ENCODE measurements at regions not wholly inside any gene's neighbourhood (a gene's known extent, or its start where the extent isn't known, plus 50 kb on each side); places are given as distances from the start of the nearest gene placed in this dataset.
"Not testable (repeated sequence)": the region's sequence is repeated elsewhere in the genome, so short reads cannot be mapped to it uniquely, and the experiment has no call there.

DNA sequence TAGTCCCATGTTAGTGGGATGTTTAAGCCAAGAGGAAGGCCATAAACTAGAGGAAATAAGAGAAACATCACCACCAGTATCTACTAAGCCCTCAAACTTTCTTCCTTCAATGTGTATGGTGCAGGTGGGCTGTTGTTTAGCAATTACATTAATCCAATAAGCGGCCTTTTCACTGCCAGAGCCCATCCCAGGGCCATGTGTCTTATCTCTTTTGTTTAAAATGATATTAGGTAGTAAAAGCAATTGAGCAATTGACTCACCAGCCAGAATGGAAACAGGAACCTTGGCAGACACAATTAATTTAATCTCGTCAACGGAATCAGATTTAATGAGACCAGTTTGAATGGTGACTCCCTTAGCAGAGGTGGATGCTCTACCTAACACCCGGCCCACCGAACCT, 1503.5 kb downstream of the UQCRFS1 start:
- no peak for DNase-seq

DNA sequence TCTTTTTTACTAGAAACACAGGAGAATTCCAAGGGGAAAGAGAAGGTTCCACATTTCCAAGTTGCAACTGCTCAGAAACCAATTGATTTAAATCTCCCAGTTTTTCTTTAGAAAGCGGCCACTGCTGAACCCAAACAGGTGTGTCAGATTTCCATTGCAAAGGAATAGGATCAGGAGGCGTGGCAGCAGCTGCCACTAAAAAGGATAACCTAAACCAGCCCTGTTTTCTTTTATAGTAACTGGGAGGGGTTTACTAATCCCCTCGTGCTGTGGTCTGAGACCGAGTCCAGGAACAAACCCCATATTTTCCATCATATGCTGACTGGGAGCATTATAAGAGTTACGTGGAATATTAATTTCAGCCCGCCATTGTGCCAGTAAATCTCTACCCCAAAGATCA, 1504.0 kb downstream of the UQCRFS1 start:
- DNase-seq: not testable (repeated sequence)

DNA sequence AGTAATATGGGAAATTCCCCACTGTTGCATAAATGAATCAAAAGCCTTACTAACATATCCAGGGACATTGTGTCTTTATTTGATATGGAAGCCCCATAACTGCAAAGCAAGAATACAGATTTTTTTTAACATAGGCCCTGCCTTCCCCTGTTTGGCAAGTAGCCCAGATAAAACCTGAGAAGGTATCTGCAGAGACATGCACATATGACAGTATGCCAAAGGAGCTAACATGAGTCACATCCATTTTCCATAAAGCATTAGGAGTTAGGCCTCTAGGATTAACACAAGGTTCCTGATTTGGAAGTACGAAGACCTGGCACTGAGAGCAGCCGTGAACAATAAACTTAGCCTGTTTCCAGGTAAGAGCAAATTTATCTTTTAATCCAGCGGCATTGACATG, 1505.9 kb downstream of the UQCRFS1 start:
- DNase-seq: not testable (repeated sequence)

DNA sequence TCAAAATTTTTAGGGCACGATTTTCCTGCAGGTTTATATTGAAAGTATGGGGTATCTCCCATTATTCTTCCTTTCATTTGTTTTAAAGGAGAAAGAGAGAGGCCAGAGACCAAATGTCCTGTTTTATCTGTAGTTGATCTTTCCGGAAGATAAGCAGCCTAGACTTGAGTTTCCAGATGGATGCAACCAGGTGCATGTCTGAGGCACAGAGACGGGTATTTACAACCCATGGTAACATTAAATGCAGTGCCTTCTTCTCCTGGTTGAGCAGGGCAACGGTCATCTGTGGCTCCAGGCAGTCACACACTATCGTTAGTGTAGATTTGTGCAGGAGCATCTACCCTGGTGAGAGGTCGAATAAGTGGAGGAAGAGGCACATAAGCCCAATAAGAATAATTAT, 1507.1 kb downstream of the UQCRFS1 start:
- DNase-seq: no peak

DNA sequence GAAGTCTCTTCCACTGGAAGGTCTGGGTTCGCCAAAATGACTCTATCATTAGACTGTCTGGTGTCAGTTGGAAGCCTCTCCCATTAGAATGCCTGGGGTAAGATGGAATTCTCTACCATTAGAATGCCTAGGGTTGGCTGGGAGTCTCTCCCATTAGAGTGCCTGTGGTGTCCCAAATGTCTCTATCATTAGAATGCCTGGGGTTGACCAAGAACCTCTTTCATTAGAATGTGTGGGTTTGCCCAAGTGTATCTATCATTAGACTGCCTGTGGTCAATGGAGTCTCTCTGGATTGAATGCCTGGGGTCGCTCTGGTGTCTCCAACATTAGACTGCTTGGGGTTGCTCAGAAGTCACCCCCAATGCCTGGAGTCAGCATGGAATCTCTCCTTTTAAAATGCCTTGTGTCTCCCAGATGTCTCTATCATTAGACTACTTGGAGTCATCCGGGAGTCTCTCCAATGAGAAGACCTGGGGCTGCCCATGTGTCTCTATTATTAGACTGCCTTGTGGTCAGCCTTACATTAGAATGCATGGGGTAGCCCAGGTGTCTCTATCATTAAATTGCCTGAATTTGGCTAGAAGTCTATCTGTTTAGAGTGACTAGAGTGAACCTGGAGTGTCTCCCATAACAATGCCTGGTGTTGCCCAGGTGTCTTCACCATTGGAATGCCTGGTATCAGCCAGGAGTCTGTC, 1518.4 kb downstream of the UQCRFS1 start:
- DNase-seq: no peak

DNA sequence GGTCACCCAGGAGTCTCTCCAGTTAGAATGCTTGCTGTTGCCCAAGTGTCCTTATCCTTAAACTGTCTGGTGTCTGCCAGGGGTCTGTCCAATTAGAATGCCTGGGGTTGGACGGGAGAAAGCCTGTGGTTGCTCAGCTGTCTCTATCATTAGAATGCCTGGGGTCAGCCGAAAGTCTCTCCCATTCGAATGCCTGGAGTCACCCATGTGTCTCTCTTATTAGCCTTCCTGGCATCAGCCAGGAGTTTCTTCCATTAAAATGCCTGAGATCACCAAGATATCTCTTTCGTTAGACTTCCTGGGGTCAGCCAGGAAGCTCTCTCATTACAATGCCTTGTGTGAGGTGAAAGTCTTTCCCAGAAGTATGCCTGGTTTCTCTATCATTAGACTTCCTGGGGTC, 1521.0 kb downstream of the UQCRFS1 start:
- no peak for DNase-seq

DNA sequence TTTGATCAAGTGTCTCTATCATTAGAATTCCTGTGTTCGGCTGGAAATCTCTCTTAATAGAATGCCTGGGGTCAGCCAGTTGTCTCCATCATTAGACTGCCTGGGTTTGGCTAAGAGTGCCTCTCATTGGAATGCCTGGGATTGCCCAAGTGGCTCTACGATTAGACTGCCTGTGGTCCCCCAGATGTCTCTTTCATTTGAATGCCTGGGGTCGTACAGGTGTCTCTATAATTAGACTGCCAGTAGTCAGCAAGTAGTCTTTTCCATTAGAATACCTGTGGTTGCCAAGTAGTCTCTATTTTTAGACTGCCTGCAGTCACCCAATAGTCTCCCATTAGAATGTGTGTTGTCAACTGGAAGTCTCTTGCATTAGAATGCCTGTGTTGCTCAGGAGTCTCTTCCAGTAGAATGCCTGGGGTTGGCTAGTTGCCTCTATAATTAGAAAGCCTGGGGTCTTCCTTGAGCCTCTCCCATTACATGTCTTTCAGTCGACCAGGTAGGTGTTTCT, 1523.2 kb downstream of the UQCRFS1 start:
- no peak for DNase-seq

DNA sequence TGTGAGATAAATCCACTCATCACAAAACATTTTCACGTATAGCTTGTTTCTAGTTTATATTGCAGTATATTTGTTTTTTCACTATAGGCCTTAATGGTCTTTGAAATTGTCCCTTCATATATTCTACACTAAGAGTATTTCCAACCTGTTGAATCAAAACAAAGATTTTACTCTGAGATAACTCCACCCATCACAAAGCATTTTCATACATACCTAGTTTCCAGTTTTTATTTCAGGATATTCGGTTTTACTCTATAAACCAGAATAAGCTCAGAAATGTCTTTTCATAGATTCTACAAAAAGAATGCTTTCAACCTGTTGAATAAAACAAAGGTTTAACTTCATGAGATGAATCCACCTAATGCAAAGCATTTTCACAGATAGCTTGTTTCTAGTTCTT, 1528.7 kb downstream of the UQCRFS1 start:
- DNase-seq: no peak

DNA sequence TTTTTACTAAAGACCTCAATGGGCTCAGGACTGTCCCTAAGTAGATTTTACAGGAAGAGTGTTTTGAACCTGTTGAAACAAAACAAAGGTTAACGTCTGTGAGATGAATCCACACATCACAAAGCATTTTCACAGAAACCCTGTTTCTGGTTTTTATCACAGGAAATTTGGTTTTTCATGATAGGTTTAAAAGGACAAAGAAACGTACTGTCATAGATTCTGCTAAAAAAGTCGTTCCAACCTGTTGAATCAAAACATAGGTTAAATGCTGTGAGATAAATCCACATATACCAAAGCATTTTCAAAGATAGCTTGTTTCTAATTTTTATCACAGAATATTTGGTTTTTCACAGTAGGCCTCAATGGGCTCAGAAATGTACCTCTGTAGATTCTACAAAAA, 1531.0 kb downstream of the UQCRFS1 start:
- DNase-seq: no peak

DNA sequence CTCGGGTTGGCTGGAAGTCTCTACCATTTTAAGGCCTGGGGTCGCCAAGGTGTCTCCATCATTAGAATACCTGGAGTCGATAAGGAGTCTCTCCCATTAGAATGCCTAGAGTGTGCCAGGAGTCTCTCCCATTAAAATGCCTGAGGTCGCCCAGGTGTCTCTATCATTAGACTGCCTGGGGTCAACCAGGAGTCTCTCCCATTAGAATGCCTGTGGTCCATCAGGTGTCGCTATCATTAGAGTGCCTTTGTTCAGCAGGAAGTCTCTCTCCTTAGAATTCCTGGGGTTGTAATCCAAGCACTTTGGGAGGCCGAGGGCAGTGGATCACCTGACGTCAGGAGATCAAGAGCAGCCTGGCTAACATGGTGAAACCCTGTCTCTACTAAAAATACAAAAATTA, 1533.0 kb downstream of the UQCRFS1 start:
- DNase-seq: no peak

DNA sequence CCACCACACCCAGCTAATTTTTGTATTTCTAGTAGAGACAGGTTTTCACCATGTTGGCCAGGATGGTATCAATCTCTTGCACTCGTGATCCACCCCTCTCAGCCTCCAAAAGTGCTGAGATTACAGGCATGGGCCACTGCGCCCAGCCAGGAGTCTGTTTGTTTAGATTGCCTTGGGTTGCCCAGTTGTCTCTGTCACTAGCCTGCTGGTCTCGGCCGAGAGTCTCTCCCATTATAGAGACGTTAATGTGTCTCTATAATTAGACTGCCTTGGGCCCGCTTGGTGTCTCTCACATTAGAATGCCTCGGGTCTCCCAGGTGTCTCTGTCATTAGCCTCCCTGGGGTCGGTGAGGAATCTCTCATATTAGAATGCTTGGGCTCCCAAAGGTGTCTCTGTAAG, 1533.6 kb downstream of the UQCRFS1 start:
- DNase-seq: no peak

DNA sequence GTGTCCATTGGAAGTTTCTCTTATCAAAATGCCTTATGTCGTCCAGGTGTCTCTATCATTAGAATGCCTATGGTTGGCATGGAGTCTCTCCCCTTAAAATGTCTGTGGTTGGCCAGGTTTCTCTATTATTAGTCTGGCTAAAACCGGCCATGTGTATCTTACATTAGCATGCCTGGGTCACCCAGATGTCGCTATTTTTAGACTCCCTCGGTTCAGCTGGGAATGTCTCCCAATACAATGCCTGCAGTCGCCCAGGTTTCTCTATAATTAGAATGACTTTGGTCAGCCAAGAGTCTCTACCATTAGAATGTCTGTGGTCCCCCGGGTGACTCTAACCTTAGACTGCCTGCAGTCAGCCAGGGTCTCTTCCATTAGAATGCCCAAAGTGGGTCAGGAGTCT, 1536.1 kb downstream of the UQCRFS1 start:
- DNase-seq: no peak

DNA sequence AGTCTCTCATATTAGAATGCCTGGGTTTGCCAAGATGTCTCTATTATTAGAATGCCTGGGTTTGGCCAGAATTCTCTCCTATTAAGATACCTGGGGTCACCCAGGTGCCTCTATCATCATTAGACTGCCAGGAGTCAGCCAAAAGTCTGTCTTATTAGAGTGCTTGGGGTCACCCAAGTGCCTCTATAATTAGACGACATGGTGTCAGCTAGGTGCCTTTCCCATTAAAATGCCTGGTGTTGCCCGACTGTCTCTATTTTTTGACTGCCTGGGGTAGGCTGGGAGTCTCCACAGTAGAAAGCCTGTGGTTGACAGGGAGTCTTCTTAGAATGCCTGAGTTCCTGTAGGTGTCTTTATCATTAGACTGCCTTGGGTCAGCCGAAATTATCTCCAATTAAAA, 1536.6 kb downstream of the UQCRFS1 start:
- DNase-seq: no peak

DNA sequence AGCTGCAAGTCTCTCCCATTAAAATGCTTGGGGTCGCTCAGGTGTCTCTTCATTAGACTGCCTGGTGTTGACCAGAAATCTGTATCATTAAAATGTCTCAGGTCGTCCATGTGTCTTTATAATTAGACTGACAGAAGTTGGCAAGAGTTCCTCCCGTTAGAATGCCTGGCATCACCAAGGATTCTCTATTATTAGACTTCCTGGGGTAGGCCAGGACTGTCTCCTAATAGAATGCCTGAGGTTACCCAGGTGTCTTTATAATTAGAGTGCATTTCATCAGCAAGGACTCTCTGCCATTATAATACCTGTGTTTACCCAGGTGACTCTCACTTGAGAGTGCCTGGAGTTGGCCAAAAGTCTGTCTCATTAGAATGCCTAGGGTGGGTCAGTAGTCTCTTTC, 1537.2 kb downstream of the UQCRFS1 start:
- no peak for DNase-seq

DNA sequence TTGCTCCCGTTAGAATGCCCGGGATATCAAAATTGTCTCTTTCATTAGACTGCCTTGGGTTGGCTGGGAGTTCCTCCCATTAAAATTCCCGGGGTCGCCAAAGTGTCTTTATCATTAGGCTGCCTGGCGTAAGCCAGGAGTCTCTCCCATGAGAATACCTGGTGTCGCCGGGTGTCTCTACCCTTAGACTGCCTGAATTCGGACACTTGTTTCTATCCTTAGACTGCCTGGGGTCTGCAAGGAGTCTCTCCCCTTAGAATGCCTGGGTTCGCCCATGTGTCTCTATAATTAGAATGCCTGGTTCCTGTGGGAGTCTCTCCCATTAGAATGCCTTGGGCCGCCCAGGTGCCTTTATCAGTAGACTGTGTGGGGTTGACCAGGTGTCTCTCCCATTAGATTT, 1538.2 kb downstream of the UQCRFS1 start:
- DNase-seq: no peak

DNA sequence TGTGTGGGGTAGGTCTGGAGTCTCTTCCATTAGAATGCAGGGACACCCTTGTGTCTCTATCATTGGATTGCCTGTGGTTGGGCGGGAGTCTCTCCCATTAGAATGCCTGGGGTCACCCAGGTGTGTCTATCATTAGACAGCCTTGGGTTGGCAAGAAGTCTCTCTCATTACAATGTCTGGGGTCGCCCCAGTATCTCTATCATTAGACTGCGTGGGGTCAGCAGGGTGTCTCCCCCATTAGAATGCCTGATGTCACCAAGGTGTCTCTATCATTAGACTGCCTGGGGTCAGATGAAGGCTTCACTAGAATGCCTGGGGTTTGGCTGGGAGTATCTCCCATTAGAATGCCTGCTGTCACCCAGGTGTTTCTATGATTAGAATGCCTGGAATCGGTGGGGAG, 1539.0 kb downstream of the UQCRFS1 start:
- DNase-seq: no peak

DNA sequence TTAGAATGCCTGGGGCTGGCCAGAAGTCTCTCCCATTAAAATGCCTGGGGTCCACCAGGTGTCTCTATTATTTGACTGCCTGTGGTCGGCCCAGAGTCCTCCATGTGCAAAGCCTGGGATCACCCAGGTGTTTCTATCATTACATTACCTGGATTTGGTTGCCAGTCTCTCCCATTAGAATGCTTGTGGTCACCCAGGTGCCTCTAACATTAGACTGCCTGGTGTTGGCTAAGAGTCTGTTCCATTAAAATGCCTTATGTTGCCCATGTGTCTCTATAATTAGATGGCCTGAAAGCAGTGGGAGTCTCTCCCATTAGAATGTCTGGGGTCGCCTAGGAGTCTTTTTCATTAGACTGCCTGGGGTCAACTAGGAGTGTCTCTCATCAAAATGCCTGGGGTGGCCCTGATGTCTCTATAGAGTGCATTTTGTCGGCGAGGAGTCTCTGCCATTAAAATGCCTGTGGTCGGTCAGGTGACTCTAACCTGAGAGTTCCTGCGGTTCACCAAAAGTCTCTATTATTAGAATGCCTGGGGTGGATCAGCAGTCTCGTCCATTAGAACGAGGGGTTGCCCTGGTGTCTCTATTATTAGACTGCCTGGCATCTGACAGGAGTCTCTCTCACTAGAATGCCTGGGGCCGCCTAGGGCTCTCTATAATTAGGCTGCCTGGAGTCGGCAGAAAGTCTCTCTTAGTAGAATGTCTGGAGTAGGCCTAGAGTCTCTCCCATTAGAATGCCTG, 1540.5 kb downstream of the UQCRFS1 start:
- no peak for DNase-seq

DNA sequence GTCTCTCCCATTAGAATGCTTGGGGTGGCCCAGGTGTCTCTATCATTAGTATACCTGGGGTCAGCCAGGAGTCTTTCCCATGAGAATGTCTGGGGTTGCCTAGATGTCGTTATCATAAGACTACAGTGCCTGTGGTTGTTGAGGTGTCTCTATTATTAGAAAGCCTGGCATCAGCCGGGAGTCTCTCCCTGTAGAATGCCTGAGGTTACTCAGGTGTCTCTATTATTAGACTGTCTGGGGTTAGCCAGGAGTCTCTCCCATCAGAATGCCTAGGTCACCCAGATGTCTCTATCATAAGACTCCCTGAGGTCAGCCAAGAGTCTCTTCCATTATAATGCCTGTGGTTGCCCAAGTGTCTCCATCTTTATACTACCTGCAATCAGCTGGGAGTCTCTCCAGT, 1541.1 kb downstream of the UQCRFS1 start:
- DNase-seq: no peak

DNA sequence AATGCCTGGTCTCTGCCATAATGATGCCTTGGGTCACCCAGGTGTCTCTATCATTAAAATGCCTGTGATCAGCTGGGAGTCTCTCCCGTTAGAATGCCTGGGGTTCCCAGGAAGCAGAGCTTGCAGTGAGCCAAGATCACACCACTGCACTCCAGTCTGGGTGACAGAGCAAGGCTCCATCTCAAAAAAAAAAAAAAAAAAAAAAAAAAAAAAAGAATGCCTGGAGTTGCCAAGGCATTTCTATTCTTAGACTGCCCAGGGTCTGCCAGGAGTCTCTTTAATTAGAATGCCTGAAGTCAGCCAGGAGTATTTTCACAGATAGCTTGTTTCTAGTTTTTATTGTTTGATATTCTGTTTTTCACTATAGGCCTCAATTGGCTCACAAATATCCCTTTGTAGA, 1552.5 kb downstream of the UQCRFS1 start:
- DNase-seq: no peak

DNA sequence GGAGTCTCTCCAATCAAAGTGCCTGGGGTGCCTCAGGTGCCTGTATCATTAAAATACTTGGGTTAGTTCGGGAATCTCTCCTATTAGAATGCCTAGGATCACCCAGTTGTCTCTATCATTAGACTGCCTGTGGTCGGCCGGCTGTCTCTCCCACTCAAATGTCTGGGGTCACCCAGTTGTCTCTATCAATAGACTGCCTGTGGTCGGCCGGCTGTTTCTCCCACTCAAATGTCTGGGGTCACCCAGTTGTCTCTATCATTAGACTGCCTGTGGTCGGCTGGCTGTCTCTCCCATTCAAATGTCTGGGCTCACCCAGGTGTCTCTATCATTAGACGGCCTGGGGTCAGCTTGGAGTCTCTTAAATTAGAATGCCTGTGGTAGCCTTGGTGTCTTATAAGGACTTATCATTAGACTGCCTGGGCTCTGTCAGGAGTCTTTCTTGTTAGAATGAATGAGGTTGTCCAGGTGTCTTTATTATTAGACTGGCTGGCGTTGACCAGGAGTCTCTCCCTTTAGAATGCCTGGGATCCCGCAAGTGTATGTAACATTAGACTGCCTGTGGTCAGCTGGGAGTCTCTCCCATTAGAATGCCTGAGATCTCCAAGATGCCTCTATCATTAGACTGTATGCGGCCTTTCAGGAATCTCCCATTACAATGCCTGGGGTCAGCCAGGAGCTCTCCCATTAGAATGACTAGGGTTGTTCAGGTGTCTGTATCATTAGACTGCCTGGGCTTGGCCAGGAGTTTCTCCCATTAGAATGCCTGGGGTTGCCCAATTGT, 1555.5 kb downstream of the UQCRFS1 start:
- DNase-seq: no peak

DNA sequence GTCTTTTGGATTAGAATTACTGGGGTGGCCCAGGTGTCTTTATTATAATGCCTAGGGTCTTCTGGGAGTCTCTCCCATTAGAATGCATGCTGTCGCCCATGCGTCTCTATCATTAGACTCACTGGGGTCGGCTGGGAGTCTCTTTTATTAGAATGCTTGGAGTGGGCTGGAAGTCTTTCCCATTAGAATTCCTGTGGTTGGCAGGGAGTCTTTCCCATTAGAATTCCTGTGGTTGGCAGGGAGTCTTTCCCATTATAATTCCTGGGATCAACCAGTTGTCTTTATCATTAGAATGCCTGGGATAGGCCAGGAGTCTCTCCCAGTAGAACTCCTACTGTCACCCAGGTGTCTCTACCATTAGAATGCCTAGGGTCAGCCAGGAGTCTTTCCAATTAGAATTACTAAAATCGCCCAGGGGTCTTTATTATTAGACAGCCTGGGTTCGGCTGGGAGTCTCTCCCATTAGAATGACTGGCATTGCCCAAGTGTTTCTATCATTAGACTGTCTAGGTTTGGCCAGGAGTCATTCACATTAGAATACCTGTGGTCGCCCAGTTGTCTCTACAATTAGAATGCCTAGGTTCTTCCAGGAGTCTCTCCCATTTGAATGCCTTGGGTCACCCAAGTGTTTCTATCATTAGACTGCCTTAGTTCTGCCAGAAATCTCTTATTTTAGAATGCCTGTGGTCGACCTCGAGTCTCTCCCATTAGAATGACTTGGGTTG, 1558.5 kb downstream of the UQCRFS1 start:
- DNase-seq: no peak

DNA sequence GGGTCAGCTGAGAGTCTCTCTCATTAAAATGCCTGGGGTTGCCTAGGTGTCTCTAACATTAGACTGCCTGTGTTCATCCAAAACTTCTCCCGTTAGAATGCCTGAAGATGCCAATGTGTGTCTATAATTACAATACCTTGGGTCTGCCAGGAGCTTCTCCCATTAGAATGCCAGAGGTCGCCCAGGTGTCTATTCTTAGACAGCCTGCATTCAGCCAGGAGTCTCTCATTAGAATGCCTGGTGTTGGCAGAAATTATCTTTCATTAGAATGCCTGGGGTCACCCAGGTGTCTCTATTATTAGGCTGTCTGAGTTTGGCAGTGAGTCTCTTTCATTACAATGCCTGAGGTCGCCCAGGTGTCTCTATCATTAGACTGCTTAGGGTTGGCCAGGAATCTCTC, 1560.2 kb downstream of the UQCRFS1 start:
- DNase-seq: no peak

DNA sequence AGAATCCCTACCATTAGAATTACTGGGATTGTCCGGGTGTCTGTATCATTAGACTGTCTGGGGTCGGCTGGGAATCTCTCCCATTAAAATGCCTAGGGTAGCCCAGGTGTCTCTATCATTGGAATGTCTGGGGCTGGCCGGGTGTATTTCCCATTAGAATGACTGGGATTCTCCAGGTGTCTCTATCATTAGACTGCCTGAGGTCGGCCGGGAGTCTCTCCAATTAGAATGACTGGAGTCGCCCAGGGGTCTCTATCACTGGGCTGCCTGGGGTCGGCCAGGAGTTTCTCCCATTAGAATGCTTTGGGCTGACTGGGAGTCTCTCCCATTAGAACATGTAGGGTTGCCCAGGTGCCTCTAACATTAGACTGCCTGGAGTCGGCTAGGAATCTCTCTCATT, 1560.7 kb downstream of the UQCRFS1 start:
- no peak for DNase-seq

Measured in SHP77 (cell line).